Neural cell (in vitro differentiated cells): ENCODE measurements at regions not wholly inside any gene's neighbourhood (a gene's known extent, or its start where the extent isn't known, plus 50 kb on each side); places are given as distances from the start of the nearest gene placed in this dataset.

Source experiments
- EP300 ChIP-seq: fragments of 450-650 bp; conservative IDR thresholded peaks from 2 replicates; pipeline ENCODE4 v1.6.1; 2014; ENCODE audit warnings: antibody characterized with exemption, mild to moderate bottlenecking, moderate library complexity; ENCODE audit not compliant: poor library complexity, severe bottlenecking
- EZH2 ChIP-seq: fragments of 200-600, 300-800 bp; shearing (Covaris generic), sonication (generic); IDR thresholded peaks from 2 replicates; pipeline ENCODE4 v1.6.1; 2014; ENCODE audit warnings: antibody characterized with exemption, low read length, borderline replicate concordance, mild to moderate bottlenecking; ENCODE audit not compliant: insufficient read depth, poor library complexity, severe bottlenecking
- MXI1 ChIP-seq: fragments of 450-650 bp; conservative IDR thresholded peaks from 2 replicates; pipeline ENCODE4 v1.6.1; 2014; ENCODE audit warnings: antibody characterized with exemption, mild to moderate bottlenecking; ENCODE audit not compliant: poor library complexity, severe bottlenecking
- POLR2AphosphoS5 ChIP-seq: IDR thresholded peaks from 2 replicates; pipeline ENCODE4 v1.6.1; 2012
- RAD21 ChIP-seq: fragments of 450-650 bp; conservative IDR thresholded peaks from 2 replicates; pipeline ENCODE4 v1.6.1; 2014; ENCODE audit warnings: antibody characterized with exemption, mild to moderate bottlenecking, moderate library complexity
- TAF1 ChIP-seq: IDR thresholded peaks from 2 replicates; pipeline ENCODE4 v1.6.1; 2012; ENCODE audit warnings: low read depth
- TF ChIP-seq, protein P1 (sequence below): fragments of 450-650 bp; IDR thresholded peaks from 2 replicates; pipeline ENCODE4 v1.5.1; 2014; ENCODE audit warnings: antibody characterized with exemption, mild to moderate bottlenecking, moderate library complexity; ENCODE audit not compliant: poor library complexity, severe bottlenecking
- TF ChIP-seq, protein P2 (sequence below): IDR thresholded peaks from 2 replicates; pipeline ENCODE4 v1.6.1; 2012; ENCODE audit warnings: borderline replicate concordance

GRCh38 chr10:27373566-27374160, 130.4 kb upstream of the RAB18 start:
- TF ChIP-seq, protein P1, sequence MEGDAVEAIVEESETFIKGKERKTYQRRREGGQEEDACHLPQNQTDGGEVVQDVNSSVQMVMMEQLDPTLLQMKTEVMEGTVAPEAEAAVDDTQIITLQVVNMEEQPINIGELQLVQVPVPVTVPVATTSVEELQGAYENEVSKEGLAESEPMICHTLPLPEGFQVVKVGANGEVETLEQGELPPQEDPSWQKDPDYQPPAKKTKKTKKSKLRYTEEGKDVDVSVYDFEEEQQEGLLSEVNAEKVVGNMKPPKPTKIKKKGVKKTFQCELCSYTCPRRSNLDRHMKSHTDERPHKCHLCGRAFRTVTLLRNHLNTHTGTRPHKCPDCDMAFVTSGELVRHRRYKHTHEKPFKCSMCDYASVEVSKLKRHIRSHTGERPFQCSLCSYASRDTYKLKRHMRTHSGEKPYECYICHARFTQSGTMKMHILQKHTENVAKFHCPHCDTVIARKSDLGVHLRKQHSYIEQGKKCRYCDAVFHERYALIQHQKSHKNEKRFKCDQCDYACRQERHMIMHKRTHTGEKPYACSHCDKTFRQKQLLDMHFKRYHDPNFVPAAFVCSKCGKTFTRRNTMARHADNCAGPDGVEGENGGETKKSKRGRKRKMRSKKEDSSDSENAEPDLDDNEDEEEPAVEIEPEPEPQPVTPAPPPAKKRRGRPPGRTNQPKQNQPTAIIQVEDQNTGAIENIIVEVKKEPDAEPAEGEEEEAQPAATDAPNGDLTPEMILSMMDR: no peak
- TF ChIP-seq POLR2AphosphoS5 (no peak), RAD21 (no peak), TAF1 (no peak), EZH2 (no peak), EP300 (no peak), MXI1 (no peak)
- TF ChIP-seq, protein P2, sequence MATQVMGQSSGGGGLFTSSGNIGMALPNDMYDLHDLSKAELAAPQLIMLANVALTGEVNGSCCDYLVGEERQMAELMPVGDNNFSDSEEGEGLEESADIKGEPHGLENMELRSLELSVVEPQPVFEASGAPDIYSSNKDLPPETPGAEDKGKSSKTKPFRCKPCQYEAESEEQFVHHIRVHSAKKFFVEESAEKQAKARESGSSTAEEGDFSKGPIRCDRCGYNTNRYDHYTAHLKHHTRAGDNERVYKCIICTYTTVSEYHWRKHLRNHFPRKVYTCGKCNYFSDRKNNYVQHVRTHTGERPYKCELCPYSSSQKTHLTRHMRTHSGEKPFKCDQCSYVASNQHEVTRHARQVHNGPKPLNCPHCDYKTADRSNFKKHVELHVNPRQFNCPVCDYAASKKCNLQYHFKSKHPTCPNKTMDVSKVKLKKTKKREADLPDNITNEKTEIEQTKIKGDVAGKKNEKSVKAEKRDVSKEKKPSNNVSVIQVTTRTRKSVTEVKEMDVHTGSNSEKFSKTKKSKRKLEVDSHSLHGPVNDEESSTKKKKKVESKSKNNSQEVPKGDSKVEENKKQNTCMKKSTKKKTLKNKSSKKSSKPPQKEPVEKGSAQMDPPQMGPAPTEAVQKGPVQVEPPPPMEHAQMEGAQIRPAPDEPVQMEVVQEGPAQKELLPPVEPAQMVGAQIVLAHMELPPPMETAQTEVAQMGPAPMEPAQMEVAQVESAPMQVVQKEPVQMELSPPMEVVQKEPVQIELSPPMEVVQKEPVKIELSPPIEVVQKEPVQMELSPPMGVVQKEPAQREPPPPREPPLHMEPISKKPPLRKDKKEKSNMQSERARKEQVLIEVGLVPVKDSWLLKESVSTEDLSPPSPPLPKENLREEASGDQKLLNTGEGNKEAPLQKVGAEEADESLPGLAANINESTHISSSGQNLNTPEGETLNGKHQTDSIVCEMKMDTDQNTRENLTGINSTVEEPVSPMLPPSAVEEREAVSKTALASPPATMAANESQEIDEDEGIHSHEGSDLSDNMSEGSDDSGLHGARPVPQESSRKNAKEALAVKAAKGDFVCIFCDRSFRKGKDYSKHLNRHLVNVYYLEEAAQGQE: no peak
